Omental fat pad (tissue), 3 donors: ENCODE measurements at regions not wholly inside any gene's neighbourhood (a gene's known extent, or its start where the extent isn't known, plus 50 kb on each side); places are given as distances from the start of the nearest gene placed in this dataset.

Experiments
- ATAC-seq: fragments of 150-250 bp; one replicate; pipeline ENCODE4 v1.9.1; 2016; ENCODE audit warnings: mild to moderate bottlenecking, moderate library complexity; ENCODE audit not compliant: low FRiP score
- DNase-seq: peaks from one replicate; pipeline ENCODE4 v3.0.0-alpha.2; 2019; ENCODE audit warnings: low spot score
- CTCF ChIP-seq, 3 donors: fragments of 450-650 bp; IDR thresholded peaks; one replicate each; pipeline ENCODE4 v1.5.1; 2016 to 2017; ENCODE audit warnings: antibody characterized with exemption in 3 of 3, mild to moderate bottlenecking in 3 of 3, moderate library complexity in 2 of 3

GRCh38 chr1:47561523-47562007 is 123.7 kb downstream of the FOXD2 start:
- no peak for TF ChIP-seq CTCF (IDR thresholded peaks at IDR 0.05)
- ATAC-seq (no peak), DNase-seq (no peak)

GRCh38 chr1:47562147-47562546 is 124.3 kb downstream of the FOXD2 start:
- ATAC-seq (no peak), DNase-seq (no peak)
- TF ChIP-seq CTCF (IDR thresholded peaks at IDR 0.05): no peak

GRCh38 chr1:47562799-47563198 is 125.0 kb downstream of the FOXD2 start:
- TF ChIP-seq CTCF (IDR thresholded peaks at IDR 0.05): no peak
- no peak for ATAC-seq

GRCh38 chr1:47563201-47563600 is 125.4 kb downstream of the FOXD2 start:
- ATAC-seq (no peak), DNase-seq (no peak)
- no peak for TF ChIP-seq CTCF (IDR thresholded peaks at IDR 0.05)

More at GRCh38 chr1:47562799-47563198, 125.0 kb downstream of the FOXD2 start:
- DNase-seq: no peak

- no peak for TF ChIP-seq CTCF (IDR thresholded peaks at IDR 0.05)
- no peak for ATAC-seq
Measured at GRCh38 chr1:47564570-47564969, 126.7 kb downstream of the FOXD2 start.

GRCh38 chr1:47565092-47565491 is 127.2 kb downstream of the FOXD2 start:
- ATAC-seq: no peak
- no peak for TF ChIP-seq CTCF (IDR thresholded peaks at IDR 0.05)
- no peak for DNase-seq

More at GRCh38 chr1:47564570-47564969, 126.7 kb downstream of the FOXD2 start:
- no peak for DNase-seq

GRCh38 chr1:47565676-47566075 is 127.8 kb downstream of the FOXD2 start:
- ATAC-seq (no peak), DNase-seq (no peak)
- no peak for TF ChIP-seq CTCF (IDR thresholded peaks at IDR 0.05)
